GM19099 (cell line): ENCODE measurements at regions not wholly inside any gene's neighbourhood (a gene's known extent, or its start where the extent isn't known, plus 50 kb on each side); places are given as distances from the start of the nearest gene placed in this dataset.

ENCODE experiments used
- POLR2A ChIP-seq: IDR thresholded peaks from 3 replicates; pipeline ENCODE4 v1.6.1; 2011; ENCODE audit warnings: low read depth; ENCODE audit not compliant: insufficient read length; ENCODE audit errors: extremely low read depth

DNA sequence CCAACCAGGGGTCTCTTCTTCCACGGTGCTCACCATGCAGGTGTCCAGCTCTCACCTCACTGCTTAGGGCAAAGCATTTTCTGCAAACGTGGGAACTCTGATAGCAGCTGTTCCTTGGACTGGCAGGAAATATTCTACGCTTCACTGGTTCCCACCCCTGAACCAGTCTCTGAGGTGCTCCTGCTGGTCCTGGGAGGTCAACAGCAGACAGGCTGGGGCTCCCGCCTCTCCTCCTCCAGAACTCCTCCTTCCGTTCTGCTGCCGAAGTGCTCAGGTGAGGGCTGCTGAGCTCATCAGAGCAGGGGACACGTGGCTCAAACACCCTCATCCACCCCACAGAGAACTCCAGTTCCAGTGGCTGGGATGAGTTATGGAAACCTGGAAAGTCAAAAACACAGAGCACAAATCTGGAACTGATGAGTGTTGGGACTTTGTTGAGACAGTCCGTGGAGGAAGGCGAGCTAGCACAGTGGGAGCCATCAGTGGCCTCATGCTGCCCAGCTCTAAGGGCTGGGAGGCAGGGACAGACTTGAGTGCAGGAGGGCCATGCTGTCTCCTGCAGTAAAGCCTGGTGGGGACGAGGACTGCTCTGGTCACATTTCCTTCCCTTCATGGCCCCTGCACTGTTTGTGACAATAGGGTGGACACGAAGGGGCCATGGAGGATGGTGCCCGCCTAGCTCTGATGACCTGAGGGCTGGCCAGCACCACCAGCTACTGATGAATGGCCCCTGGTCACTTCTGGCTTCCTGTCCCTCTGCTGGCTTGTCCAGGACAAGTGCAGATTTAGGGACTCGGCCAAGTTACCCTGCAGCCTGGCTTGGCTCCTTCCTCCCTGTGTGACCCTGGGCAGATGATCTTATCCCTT lies 137.8 kb downstream of the KLF13 start:
- no peak for TF ChIP-seq POLR2A

- no peak for TF ChIP-seq POLR2A
Measured at GRCh38 chr15:31465083-31465955, 138.7 kb downstream of the KLF13 start.

GRCh38 chr15:31467361-31467760 lies 140.7 kb downstream of the KLF13 start:
- no peak for TF ChIP-seq POLR2A

GRCh38 chr15:31468911-31469785 lies 142.5 kb downstream of the KLF13 start:
- no peak for TF ChIP-seq POLR2A

DNA sequence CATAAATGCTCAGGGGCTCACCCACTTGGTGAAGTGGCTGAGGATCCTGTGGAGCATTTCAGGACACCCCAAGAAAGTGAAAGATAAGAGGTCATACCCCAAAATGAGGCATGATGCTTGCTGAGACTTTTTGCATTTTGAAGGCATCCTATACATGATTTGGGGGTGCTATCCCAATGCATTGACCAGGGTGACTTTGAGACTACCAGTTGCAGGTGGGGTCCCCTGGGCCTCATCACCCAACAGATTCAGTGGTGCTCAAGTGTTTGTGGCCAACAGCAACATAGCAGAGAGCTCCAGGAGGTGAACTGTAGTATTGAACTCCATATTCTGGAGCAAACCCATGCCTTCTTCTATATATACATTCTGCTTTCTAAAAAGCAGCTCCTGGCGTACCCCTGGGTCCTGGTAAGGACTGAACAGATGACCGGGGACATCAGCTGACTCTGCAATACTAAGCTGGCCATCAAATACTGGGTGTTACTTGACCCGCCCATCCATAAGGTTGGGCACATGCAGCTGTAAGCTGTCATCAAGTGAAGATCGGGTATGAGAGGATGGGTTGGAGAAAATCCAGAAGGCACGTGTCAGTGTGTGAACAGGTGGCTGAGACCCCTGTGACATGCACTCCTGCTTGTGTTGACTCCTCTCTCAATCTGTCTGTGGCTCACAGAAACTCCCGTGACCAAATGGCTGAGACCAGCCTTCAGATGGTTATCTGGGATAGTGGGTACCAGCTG lies 143.3 kb downstream of the KLF13 start:
- no peak for TF ChIP-seq POLR2A

DNA sequence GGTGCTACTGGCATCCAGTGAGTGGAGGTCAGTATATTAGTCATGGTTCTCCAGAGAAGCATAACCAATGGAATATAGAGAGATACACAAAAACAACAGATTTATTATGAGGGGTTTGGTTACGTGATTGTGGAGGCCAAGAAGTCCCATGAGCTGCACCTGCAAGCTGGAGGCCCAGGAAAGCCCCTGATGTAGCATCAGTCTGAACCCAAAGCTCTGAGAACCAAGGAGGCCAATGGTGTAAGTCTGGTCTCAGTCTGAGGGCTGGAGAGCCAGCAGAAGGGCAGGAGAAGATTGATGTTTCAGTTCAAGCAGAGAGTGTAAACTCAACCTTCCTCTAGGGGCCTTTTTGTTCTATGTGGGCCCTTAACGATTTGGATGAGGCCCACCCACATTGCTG lies 144.1 kb downstream of the KLF13 start:
- TF ChIP-seq POLR2A: no peak

GRCh38 chr15:31471731-31472430 lies 145.2 kb downstream of the KLF13 start:
- TF ChIP-seq POLR2A: no peak

- peak; percentile 51 for TF ChIP-seq POLR2A
Measured at GRCh38 chr15:31472636-31473384, 146.2 kb downstream of the KLF13 start.

- no peak for TF ChIP-seq POLR2A
Measured at GRCh38 chr15:31473385-31474058, 146.9 kb downstream of the KLF13 start.

GRCh38 chr15:31474059-31474868 lies 147.6 kb downstream of the KLF13 start:
- TF ChIP-seq POLR2A: no peak

- no peak for TF ChIP-seq POLR2A
Measured at GRCh38 chr15:31476236-31476810, 149.7 kb downstream of the KLF13 start.
